ENCODE measurements at regions not wholly inside any gene's neighbourhood (a gene's known extent, or its start where the extent isn't known, plus 50 kb on each side); places are given as distances from the start of the nearest gene placed in this dataset.

GRCh38 chr9:682633-683508 is 158.6 kb upstream of the DMRT1 start:
- 83% methylated on average over 12 of the region's 12 CpGs; no CpG with 5 or more reads in 1 of the 2 experiments for WGBS, 2 experiments (ENCODE audit: extremely low coverage in 1 of 2, insufficient coverage in 1 of 2, insufficient read length in 1 of 2, insufficient replicate concordance in 2 of 2, low coverage in 1 of 2, low lambda C conversion rate in 2 of 2, missing lambda C conversion rate in 1 of 2)
- Histone ChIP-seq H3K4me2 (ENCODE audit: insufficient read depth in 1 of 2, low read depth in 2 of 2, low read length in 2 of 2) (no peak overlapping the region; a peak in 1 of 4 replicates), H3K23ac (ENCODE audit: insufficient read length) (no peak overlapping the region), H2BK15ac (ENCODE audit: low read length) (no peak overlapping the region), H3K14ac (ENCODE audit: insufficient read length) (no peak overlapping the region), H3K36me3 (ENCODE audit: control insufficient read depth in 2 of 4, insufficient read depth in 4 of 4, low read length in 3 of 4) (0 out of 8 replicates have a peak, but pooled peaks cover 0 to 2% (median 0%) of the 10 kb centered on the region in 4 experiments), H2BK12ac (ENCODE audit: low read depth, low read length) (no peak overlapping the region), H3K27me3 (replicated peaks in 1 of 4; ENCODE audit: control insufficient read depth in 3 of 4, extremely low read depth in 1 of 4, insufficient read depth in 3 of 4, low read length in 3 of 4) (no peaks in the 10 kb centered on the region), H3K79me2 (ENCODE audit: control insufficient read depth in 1 of 2, insufficient read depth in 2 of 2, low read length in 2 of 2) (no peaks in the 10 kb centered on the region; a peak in 1 of 4 replicates), H4K91ac (replicated peaks; ENCODE audit: insufficient read length, low read length) (no peak overlapping the region), H3K9ac (replicated peaks in 1 of 4; ENCODE audit: extremely low read depth in 1 of 4, low read depth in 3 of 4, low read length in 3 of 4) (no peak overlapping the region), H3K4ac (replicated peaks; ENCODE audit: insufficient read length, low read depth, low read length) (no peak overlapping the region), H3K27ac (ENCODE audit: low read depth, low read length) (no peak overlapping the region), H2BK120ac (replicated peaks; ENCODE audit: low read depth, low read length) (no peak overlapping the region), H2BK5ac (ENCODE audit: low read depth, low read length) (no peak overlapping the region), H3K23me2 (ENCODE audit: low read depth, low read length) (no peaks in the 10 kb centered on the region), H4K5ac (ENCODE audit: insufficient read length, low read depth, low read length) (no peak overlapping the region), H2AFZ (ENCODE audit: low read length) (no peak overlapping the region), H4K8ac (ENCODE audit: extremely low read depth, insufficient read depth, low read length) (no peak overlapping the region), H3K18ac (ENCODE audit: extremely low read depth, low read length) (no peak overlapping the region), H3K4me3 (ENCODE audit: extremely low read depth in 1 of 4, insufficient read depth in 2 of 4, low read depth in 3 of 4, low read length in 4 of 4) (no peak overlapping the region), H4K20me1 (replicated peaks in 1 of 2; ENCODE audit: control insufficient read depth in 1 of 2, insufficient read depth in 2 of 2, low read length in 2 of 2) (no peaks in the 10 kb centered on the region), H2AK5ac (ENCODE audit: low read depth, low read length) (no peak overlapping the region), H3K4me1 (replicated peaks in 1 of 4; ENCODE audit: control insufficient read depth in 3 of 4, insufficient read depth in 4 of 4, low read length in 3 of 4) (peaks cover 2 to 8% (median 5%) of the 10 kb centered on the region in 4 experiments; a peak in 3 of 7 replicates), H2BK20ac (ENCODE audit: low read length) (no peak overlapping the region), H3K9me3 (ENCODE audit: insufficient read depth in 2 of 2, low read depth in 1 of 2, low read length in 1 of 2) (no peaks in the 10 kb centered on the region), H3K56ac (replicated peaks; ENCODE audit: insufficient read length, low read depth, low read length) (no peak overlapping the region), H3K79me1 (ENCODE audit: low read depth, low read length) (peaks cover under 1% of the 10 kb centered on the region; the same call in 1 of the 2 replicates)
- DNase-seq (ENCODE audit: low read depth in 1 of 2, low spot score in 2 of 2) (no peak), FAIRE-seq (no peak)
- ChIA-PET POLR2A (ENCODE audit: partially characterized antibody) (no interaction called here), CTCF (ENCODE audit: partially characterized antibody) (interaction anchor here (1.0 to 1.8 kb wide), 3 partner anchors 9 to 11 kb away, joined by 5 to 9 read pairs (median 7); no protein-coding TSS in a partner anchor)
- TF ChIP-seq ATF2 (IDR thresholded peaks at IDR 0.05; ENCODE audit: low read length) (no peak), BRCA1 (IDR thresholded peaks at IDR 0.05; ENCODE audit: low read depth, low read length) (no peak), KDM1A (IDR thresholded peaks at IDR 0.05; ENCODE audit: borderline replicate concordance, low read length) (no peak), CBX5 (IDR thresholded peaks at IDR 0.05; ENCODE audit: low read depth, low read length) (no peak), GTF2F1 (IDR thresholded peaks at IDR 0.05; ENCODE audit: borderline replicate concordance, low read depth, low read length) (no peak), FOSL1 (IDR thresholded peaks at IDR 0.05; ENCODE audit: insufficient read depth, low read depth, low read length) (no peak), EGR1 (IDR thresholded peaks at IDR 0.05; ENCODE audit: borderline replicate concordance, low read depth, low read length) (no peak), SIRT6 (IDR thresholded peaks at IDR 0.05; ENCODE audit: low read length) (no peak), PHF8 (conservative IDR thresholded peaks at IDR 0.05; ENCODE audit: low read depth, low read length) (no peak), RFX5 (IDR thresholded peaks at IDR 0.05; ENCODE audit: borderline replicate concordance, low read depth, low read length) (no peak), EZH2 (IDR thresholded peaks at IDR 0.05; ENCODE audit: low read depth, low read length, severe bottlenecking) (no peak)

Data from H1 (cell line).